ENCODE measurements at regions not wholly inside any gene's neighbourhood (a gene's known extent, or its start where the extent isn't known, plus 50 kb on each side); places are given as distances from the start of the nearest gene placed in this dataset.

DNA sequence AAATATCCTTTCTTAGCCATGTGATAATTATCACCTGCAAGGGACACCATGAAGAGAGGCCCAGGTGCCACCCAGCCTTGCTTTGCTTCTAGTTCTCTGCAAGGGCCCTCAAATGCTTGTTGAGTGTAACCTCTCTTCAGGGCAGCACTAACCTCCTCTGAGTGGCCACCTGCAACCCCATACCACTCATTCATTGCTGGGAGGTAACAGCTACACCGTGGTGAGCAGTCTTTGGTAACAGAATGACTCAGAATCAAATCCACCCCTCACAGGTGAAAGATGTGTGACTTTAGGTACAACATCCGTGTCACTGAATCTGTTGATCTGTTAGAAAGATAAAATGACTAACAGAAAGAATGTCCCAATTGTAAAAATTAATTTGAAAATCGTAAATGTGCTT, 365.1 kb upstream of the TRPC7 start:
- no peaks in the 10 kb centered on the region for H3K9me2 ChIP-seq (replicated peaks; ENCODE audit: control insufficient read depth, low read length)
- H3K27me3 ChIP-seq (ENCODE audit: control insufficient read depth, low read length): no peaks in the 10 kb centered on the region
- no peaks in the 10 kb centered on the region for H3K79me2 ChIP-seq (ENCODE audit: control insufficient read depth, low read length)
- H3K27ac ChIP-seq (ENCODE audit: low read depth, low read length): no peak overlapping the region
- H3K36me3 ChIP-seq (ENCODE audit: control insufficient read depth, low read length): no peaks in the 10 kb centered on the region
- H3K9me3 ChIP-seq (ENCODE audit: control insufficient read depth, insufficient read depth, low read length): no peaks in the 10 kb centered on the region
- no peaks in the 10 kb centered on the region for H3F3A ChIP-seq (ENCODE audit: control insufficient read depth, insufficient read depth)
- no peak overlapping the region for H3K4me2 ChIP-seq (ENCODE audit: low read length)
- H3K4me3 ChIP-seq (ENCODE audit: low read length): no peak overlapping the region
- H4K20me1 ChIP-seq (ENCODE audit: control insufficient read depth, insufficient read depth, low read depth, low read length): no peaks in the 10 kb centered on the region
- no peaks in the 10 kb centered on the region for H3K4me1 ChIP-seq (ENCODE audit: control insufficient read depth, low read length)
- TF ChIP-seq EZH2phosphoT487 (IDR thresholded peaks at IDR 0.05; ENCODE audit: borderline replicate concordance, low read length): no peak
- TF ChIP-seq, protein P1, sequence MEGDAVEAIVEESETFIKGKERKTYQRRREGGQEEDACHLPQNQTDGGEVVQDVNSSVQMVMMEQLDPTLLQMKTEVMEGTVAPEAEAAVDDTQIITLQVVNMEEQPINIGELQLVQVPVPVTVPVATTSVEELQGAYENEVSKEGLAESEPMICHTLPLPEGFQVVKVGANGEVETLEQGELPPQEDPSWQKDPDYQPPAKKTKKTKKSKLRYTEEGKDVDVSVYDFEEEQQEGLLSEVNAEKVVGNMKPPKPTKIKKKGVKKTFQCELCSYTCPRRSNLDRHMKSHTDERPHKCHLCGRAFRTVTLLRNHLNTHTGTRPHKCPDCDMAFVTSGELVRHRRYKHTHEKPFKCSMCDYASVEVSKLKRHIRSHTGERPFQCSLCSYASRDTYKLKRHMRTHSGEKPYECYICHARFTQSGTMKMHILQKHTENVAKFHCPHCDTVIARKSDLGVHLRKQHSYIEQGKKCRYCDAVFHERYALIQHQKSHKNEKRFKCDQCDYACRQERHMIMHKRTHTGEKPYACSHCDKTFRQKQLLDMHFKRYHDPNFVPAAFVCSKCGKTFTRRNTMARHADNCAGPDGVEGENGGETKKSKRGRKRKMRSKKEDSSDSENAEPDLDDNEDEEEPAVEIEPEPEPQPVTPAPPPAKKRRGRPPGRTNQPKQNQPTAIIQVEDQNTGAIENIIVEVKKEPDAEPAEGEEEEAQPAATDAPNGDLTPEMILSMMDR (IDR thresholded peaks at IDR 0.05; ENCODE audit: low read depth, low read length, poor library complexity, severe bottlenecking): no peak

- no peak overlapping the region for H3K4me3 ChIP-seq (ENCODE audit: low read length)
- no peaks in the 10 kb centered on the region for H4K20me1 ChIP-seq (ENCODE audit: control insufficient read depth, insufficient read depth, low read depth, low read length)
- H3K27ac ChIP-seq (ENCODE audit: low read depth, low read length): no peak overlapping the region
- H3K36me3 ChIP-seq (ENCODE audit: control insufficient read depth, low read length): no peaks in the 10 kb centered on the region
- H3K27me3 ChIP-seq (ENCODE audit: control insufficient read depth, low read length): no peaks in the 10 kb centered on the region
- H3K4me1 ChIP-seq (ENCODE audit: control insufficient read depth, low read length): no peaks in the 10 kb centered on the region
- TF ChIP-seq, protein P1 (IDR thresholded peaks at IDR 0.05; ENCODE audit: low read depth, low read length, poor library complexity, severe bottlenecking): no peak
- no peaks in the 10 kb centered on the region for H3K79me2 ChIP-seq (ENCODE audit: control insufficient read depth, low read length)
- H3F3A ChIP-seq (ENCODE audit: control insufficient read depth, insufficient read depth): no peaks in the 10 kb centered on the region
- no peak overlapping the region for H3K4me2 ChIP-seq (ENCODE audit: low read length)
- H3K9me2 ChIP-seq (replicated peaks; ENCODE audit: control insufficient read depth, low read length): no peaks in the 10 kb centered on the region
- no peaks in the 10 kb centered on the region for H3K9me3 ChIP-seq (ENCODE audit: control insufficient read depth, insufficient read depth, low read length)
Measured at GRCh38 chr5:136729901-136730355, 364.6 kb upstream of the TRPC7 start.

DNA sequence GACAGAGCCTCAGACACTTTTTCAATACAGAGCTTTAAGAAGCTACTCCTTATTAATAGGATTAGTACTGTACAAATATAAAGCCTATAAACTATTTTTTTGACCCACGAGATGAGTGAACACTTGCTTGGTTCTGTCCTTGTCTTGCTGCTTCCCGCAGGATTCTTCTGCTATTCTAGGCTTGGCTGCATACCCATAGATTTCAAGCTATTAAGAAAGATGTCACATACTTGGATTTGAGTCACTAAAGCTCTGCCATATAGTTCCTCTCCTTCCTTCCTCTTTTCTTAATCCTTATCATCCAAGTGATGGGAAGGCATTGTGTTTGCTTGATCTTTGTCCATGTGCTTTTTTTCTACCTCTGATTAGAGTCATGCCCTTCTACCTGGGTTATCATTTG, 361.2 kb upstream of the TRPC7 start:
- H3K79me2 ChIP-seq (ENCODE audit: control insufficient read depth, low read length): no peaks in the 10 kb centered on the region
- no peak overlapping the region for H3K4me3 ChIP-seq (ENCODE audit: low read length)
- TF ChIP-seq, protein P1 (IDR thresholded peaks at IDR 0.05; ENCODE audit: low read depth, low read length, poor library complexity, severe bottlenecking): no peak
- TF ChIP-seq EZH2phosphoT487 (IDR thresholded peaks at IDR 0.05; ENCODE audit: borderline replicate concordance, low read length): no peak
- no peaks in the 10 kb centered on the region for H4K20me1 ChIP-seq (ENCODE audit: control insufficient read depth, insufficient read depth, low read depth, low read length)
- no peaks in the 10 kb centered on the region for H3K36me3 ChIP-seq (ENCODE audit: control insufficient read depth, low read length)
- no peaks in the 10 kb centered on the region for H3F3A ChIP-seq (ENCODE audit: control insufficient read depth, insufficient read depth)
- no peak overlapping the region for H3K4me2 ChIP-seq (ENCODE audit: low read length)
- no peaks in the 10 kb centered on the region for H3K4me1 ChIP-seq (ENCODE audit: control insufficient read depth, low read length)
- H3K9me3 ChIP-seq (ENCODE audit: control insufficient read depth, insufficient read depth, low read length): no peaks in the 10 kb centered on the region
- no peaks in the 10 kb centered on the region for H3K9me2 ChIP-seq (replicated peaks; ENCODE audit: control insufficient read depth, low read length)
- no peaks in the 10 kb centered on the region for H3K27me3 ChIP-seq (ENCODE audit: control insufficient read depth, low read length)
- H3K27ac ChIP-seq (ENCODE audit: low read depth, low read length): no peak overlapping the region

GRCh38 chr5:136724161-136724560, 358.8 kb upstream of the TRPC7 start:
- no peaks in the 10 kb centered on the region for H3K9me3 ChIP-seq (ENCODE audit: control insufficient read depth, insufficient read depth, low read length)
- TF ChIP-seq, protein P1 (IDR thresholded peaks at IDR 0.05; ENCODE audit: low read depth, low read length, poor library complexity, severe bottlenecking): no peak
- TF ChIP-seq EZH2phosphoT487 (IDR thresholded peaks at IDR 0.05; ENCODE audit: borderline replicate concordance, low read length): no peak
- H3K79me2 ChIP-seq (ENCODE audit: control insufficient read depth, low read length): no peaks in the 10 kb centered on the region
- no peak overlapping the region for H3K4me2 ChIP-seq (ENCODE audit: low read length)
- H3K9me2 ChIP-seq (replicated peaks; ENCODE audit: control insufficient read depth, low read length): no peaks in the 10 kb centered on the region
- H3F3A ChIP-seq (ENCODE audit: control insufficient read depth, insufficient read depth): no peaks in the 10 kb centered on the region
- H3K27me3 ChIP-seq (ENCODE audit: control insufficient read depth, low read length): no peaks in the 10 kb centered on the region
- H3K4me3 ChIP-seq (ENCODE audit: low read length): no peak overlapping the region
- no peaks in the 10 kb centered on the region for H3K4me1 ChIP-seq (ENCODE audit: control insufficient read depth, low read length)
- no peaks in the 10 kb centered on the region for H3K36me3 ChIP-seq (ENCODE audit: control insufficient read depth, low read length)
- H3K27ac ChIP-seq (ENCODE audit: low read depth, low read length): no peak overlapping the region
- no peaks in the 10 kb centered on the region for H4K20me1 ChIP-seq (ENCODE audit: control insufficient read depth, insufficient read depth, low read depth, low read length)

Data from DOHH2 (cell line).